Mesothelial cell of epicardium (in vitro differentiated cells): ENCODE measurements at regions not wholly inside any gene's neighbourhood (a gene's known extent, or its start where the extent isn't known, plus 50 kb on each side); places are given as distances from the start of the nearest gene placed in this dataset.

ENCODE experiments used
- DNase-seq, 2 experiments: peaks; one replicate each; pipeline ENCODE4 v3.0.0; 2021; ENCODE audit warnings: low spot score in 2 of 2; ENCODE audit not compliant: unreplicated experiment in 2 of 2
- H3K27ac Mint-ChIP-seq: 2 replicates; pipeline ENCODE4 v1.8.0; 2021; ENCODE audit warnings: mixed read lengths
- H3K27me3 Mint-ChIP-seq: 2 replicates; pipeline ENCODE4 v1.8.0; 2021; ENCODE audit warnings: low read depth, mixed read lengths
- H3K36me3 Mint-ChIP-seq: 2 replicates; pipeline ENCODE4 v1.8.0; 2021; ENCODE audit warnings: mixed read lengths
- H3K4me1 Mint-ChIP-seq: 2 replicates; pipeline ENCODE4 v1.8.0; 2021; ENCODE audit warnings: mixed read lengths
- H3K4me3 Mint-ChIP-seq: 2 replicates; pipeline ENCODE4 v1.8.0; 2021; ENCODE audit warnings: mild to moderate bottlenecking, moderate library complexity, mixed read lengths
- H3K9me3 Mint-ChIP-seq: 2 replicates; pipeline ENCODE4 v1.8.0; 2021; ENCODE audit warnings: mixed read lengths
- TF ChIP-seq, protein P1 (sequence below): fragments of 200-600 bp; sonication (generic); IDR thresholded peaks from one replicate; pipeline ENCODE4 v1.5.0; 2021; ENCODE audit warnings: antibody characterized with exemption; ENCODE audit not compliant: unreplicated experiment

DNA sequence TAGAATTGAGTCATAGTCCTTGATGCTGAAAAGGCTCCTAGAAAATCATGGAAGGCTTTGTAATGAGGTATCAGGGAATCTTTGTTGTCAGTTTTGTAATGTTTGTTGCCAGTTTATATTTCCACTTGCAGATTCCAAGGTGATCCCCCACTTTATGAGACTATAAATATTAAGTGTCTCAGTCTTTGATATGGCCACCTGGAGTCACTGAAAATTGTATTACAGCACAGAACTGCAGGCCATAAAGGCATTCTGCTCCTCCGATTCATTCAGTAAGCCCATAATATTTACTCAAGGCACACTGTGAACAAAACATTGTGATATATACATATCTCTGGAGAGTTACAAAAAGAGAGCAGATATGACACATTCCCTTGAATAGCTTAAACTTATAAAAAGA is 457.8 kb upstream of the ZNF385D start:
- no peak overlapping the region for H3K27ac Mint-ChIP-seq
- DNase-seq, result no peak
- H3K36me3 Mint-ChIP-seq, result no peaks in the 10 kb centered on the region
- H3K4me1 Mint-ChIP-seq, result no peaks in the 10 kb centered on the region
- no peaks in the 10 kb centered on the region for H3K9me3 Mint-ChIP-seq
- H3K4me3 Mint-ChIP-seq, result no peak overlapping the region
- no peaks in the 10 kb centered on the region for H3K27me3 Mint-ChIP-seq
- TF ChIP-seq, protein P1, sequence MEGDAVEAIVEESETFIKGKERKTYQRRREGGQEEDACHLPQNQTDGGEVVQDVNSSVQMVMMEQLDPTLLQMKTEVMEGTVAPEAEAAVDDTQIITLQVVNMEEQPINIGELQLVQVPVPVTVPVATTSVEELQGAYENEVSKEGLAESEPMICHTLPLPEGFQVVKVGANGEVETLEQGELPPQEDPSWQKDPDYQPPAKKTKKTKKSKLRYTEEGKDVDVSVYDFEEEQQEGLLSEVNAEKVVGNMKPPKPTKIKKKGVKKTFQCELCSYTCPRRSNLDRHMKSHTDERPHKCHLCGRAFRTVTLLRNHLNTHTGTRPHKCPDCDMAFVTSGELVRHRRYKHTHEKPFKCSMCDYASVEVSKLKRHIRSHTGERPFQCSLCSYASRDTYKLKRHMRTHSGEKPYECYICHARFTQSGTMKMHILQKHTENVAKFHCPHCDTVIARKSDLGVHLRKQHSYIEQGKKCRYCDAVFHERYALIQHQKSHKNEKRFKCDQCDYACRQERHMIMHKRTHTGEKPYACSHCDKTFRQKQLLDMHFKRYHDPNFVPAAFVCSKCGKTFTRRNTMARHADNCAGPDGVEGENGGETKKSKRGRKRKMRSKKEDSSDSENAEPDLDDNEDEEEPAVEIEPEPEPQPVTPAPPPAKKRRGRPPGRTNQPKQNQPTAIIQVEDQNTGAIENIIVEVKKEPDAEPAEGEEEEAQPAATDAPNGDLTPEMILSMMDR, result no peak

DNA sequence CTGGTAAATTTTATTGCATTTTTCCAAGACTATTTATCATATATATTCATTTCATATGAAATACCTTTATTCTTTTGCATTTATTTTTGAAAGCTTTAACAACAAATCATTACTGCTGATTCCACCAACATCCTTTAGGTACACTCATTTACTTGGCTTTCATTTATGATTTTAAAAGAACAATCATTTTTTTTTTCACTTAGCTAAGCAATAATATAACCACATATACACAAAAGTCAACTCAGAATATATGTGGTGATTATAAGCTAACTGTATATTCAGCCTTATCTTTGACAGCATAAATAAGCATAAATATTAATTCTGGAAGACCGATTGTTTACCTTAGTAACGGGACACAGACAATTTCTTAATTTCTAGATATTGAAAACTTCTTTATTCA is 458.6 kb upstream of the ZNF385D start:
- no peak overlapping the region for H3K4me3 Mint-ChIP-seq
- H3K4me1 Mint-ChIP-seq, result no peaks in the 10 kb centered on the region
- DNase-seq, result no peak
- TF ChIP-seq, protein P1, result no peak
- no peaks in the 10 kb centered on the region for H3K9me3 Mint-ChIP-seq
- H3K36me3 Mint-ChIP-seq, result no peaks in the 10 kb centered on the region
- no peaks in the 10 kb centered on the region for H3K27me3 Mint-ChIP-seq
- no peak overlapping the region for H3K27ac Mint-ChIP-seq

DNA sequence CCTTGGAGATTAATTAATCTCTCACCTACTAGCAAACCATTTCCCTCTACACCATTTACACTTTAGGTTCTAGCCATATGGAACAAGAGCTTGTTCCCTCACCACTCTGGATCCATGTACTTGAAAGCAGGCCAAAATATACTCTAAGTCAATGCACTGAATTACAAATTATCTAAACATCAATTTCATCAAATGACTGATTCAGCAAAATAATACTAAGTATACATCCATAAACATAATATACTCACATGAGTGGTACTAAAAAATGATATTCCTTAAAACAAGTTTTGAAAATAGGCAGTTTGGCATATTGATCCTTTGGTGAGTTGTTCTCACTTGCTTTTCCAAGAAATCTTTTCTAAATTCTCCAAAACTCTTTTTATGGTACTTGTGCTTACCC is 459.7 kb upstream of the ZNF385D start:
- H3K4me3 Mint-ChIP-seq, result no peak overlapping the region
- H3K27me3 Mint-ChIP-seq, result no peaks in the 10 kb centered on the region
- DNase-seq, result no peak
- peaks cover 4% of the 10 kb centered on the region for H3K9me3 Mint-ChIP-seq
- H3K27ac Mint-ChIP-seq, result no peak overlapping the region
- TF ChIP-seq, protein P1, result no peak
- H3K4me1 Mint-ChIP-seq, result no peaks in the 10 kb centered on the region
- peaks cover 1% of the 10 kb centered on the region for H3K36me3 Mint-ChIP-seq

DNA sequence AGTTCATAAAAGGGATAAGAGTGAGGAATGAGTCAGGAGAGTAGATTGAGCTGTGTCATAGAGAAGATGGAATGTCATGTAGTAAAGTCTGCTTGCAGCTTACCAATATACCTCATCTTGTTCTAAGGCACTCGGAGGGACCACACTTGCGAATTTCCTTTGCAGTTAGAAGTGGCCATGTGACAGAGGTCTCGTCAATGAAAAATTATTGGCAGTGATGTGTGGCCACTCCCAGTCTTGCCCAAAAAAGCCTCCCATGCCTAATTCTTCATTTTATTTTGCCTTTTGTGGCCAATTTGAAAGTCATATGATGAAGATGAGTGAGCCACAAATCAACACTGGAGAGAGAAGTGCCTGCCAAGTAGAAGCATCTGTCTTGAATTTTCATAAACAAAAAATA is 465.6 kb upstream of the ZNF385D start:
- no peaks in the 10 kb centered on the region for H3K27me3 Mint-ChIP-seq
- H3K9me3 Mint-ChIP-seq, result peaks cover 4% of the 10 kb centered on the region
- peaks cover 1% of the 10 kb centered on the region for H3K36me3 Mint-ChIP-seq
- H3K4me1 Mint-ChIP-seq, result no peaks in the 10 kb centered on the region
- H3K4me3 Mint-ChIP-seq, result no peak overlapping the region
- no peak overlapping the region for H3K27ac Mint-ChIP-seq
- TF ChIP-seq, protein P1, result no peak
- no peak for DNase-seq

DNA sequence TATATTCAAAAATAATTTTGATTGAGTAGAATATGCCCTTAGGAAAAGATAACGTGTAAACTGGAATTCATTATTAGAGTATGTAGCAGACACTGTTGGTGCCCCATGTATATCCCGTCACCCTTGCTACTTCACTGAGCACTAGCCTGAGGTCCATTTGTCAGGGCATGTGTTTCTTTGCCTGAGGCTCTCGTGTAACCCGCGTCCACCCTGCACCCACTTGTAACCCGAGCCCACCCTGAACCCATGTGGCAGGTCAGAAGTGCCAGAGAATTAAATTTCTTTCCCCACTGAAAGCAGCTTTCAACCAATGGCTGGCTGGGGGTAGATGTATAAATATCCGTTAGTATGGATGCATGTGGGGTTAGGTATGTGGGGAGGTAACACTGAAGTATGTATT is 474.2 kb upstream of the ZNF385D start:
- H3K9me3 Mint-ChIP-seq, result peaks cover 18% of the 10 kb centered on the region
- H3K27me3 Mint-ChIP-seq, result no peaks in the 10 kb centered on the region
- no peaks in the 10 kb centered on the region for H3K36me3 Mint-ChIP-seq
- no peak for DNase-seq
- no peaks in the 10 kb centered on the region for H3K4me1 Mint-ChIP-seq
- H3K4me3 Mint-ChIP-seq, result no peak overlapping the region
- TF ChIP-seq, protein P1, result no peak
- H3K27ac Mint-ChIP-seq, result no peak overlapping the region

DNA sequence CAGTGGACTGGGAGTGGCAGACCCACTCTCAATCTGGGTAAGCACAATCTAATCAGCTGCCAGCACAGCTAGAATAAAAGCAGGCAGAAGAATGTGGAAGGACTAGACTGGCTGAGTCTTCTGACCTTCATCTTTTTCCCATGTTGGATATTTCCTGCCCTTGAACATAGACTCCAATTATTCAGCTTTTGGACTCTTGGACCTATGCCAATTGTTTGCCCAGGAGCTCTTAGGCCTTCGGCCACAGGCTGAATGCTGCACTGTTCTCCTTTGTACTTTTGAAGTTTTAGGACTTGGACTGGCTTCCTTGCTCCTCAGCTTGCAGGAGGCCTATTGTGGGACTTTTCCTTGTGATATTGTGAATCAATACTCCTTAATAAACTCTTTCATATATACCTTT is 477.7 kb upstream of the ZNF385D start:
- Mint-ChIP-seq H3K36me3 (no peaks in the 10 kb centered on the region), H3K4me3 (no peak overlapping the region), H3K4me1 (peaks cover 3% of the 10 kb centered on the region), H3K27ac (no peak overlapping the region), H3K9me3 (peaks cover 26% of the 10 kb centered on the region), H3K27me3 (no peaks in the 10 kb centered on the region)
- no peak for DNase-seq
- TF ChIP-seq, protein P1, result no peak
